Activated CD8-positive, alpha-beta memory T cell treated with anti-CD3 and anti-CD28 coated beads for 48 hours (primary cell): ENCODE measurements at regions not wholly inside any gene's neighbourhood (a gene's known extent, or its start where the extent isn't known, plus 50 kb on each side); places are given as distances from the start of the nearest gene placed in this dataset.

Experiments
- DNase-seq, 3 experiments: peaks; one replicate each; pipeline ENCODE4 v3.0.0-alpha.2; 2020; ENCODE audit warnings: low read depth in 2 of 3, low spot score in 2 of 3

DNA sequence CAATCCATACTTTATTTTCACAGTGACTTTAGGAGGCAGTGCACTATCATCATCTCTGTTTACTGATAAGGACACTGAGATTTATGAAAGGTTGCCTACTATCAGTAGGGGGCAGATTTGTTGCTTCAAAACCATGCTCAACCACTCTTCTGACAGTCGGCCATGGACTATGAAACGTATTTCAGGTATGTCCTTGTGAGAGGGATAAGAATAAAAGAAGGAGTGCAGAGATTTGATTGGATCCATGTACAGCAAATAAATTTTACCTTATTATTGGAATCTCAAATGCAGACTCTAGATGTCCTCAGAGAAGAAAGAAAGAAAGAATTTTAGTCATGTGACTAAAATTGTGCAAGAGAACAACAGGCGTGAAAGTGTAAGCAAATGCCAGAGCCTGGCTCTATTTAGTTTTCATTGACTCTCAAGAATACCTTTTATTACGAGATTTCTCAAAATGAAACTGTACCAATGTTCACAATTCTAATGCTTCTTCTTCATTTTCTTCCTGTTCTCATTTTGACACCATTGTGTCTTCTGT, 296.6 kb upstream of the RASA1 start:
- no peak for DNase-seq

DNA sequence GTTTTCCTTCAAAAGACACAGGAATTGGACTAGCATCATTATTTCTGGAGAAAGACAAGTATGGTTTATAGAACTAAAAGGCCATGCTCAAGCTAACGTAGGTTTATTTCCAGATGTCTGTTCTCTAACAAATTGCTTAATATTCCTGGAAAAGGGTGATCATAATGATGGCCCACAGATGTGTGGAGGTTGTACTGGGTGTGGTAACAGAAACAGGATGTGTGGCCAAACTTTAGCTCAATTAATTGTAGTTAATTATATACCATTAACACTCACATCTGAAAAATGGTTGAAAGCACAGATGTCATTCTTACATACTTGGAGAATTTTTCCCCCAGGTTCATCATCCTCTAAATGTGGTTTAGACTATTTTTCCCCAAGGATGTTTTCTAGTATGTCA, 292.7 kb upstream of the RASA1 start:
- no peak for DNase-seq

DNA sequence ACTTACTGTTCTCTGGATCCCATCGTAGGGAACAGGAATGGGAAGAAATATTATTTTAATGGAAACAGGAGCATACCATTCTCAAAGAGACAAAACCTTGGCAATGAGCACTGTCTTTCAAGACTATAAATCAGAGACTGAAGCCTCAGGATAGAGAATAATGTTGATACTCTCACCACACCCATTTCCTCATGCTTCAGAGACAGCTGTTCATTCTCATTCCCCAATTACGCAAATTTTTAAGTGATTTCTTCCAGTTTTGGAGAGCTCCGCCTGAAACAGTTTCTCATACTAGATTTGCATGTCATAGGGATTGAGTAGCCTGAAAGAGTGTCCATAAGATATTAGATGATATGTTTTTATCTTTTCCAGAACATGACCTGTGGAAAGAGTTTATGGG, 290.5 kb upstream of the RASA1 start:
- DNase-seq = no peak

DNA sequence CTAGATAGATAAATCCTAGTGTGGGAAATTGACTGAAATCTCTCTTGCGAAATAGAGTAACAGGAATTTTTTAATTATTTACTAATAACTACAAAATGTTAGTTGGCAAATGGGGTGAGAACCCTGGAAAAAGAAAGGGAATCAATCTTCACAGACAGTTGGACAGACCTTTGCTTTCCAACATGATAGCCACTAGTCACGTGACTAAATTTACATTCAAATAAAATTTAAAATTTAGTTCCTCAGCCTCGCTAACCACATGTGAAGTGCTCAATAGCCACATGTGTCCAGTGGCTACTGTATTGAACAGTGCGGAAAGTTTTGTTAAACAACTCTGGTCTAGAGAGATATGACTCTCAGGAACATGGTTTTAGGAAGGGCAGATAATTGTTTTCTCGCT, 289.9 kb upstream of the RASA1 start:
- no peak for DNase-seq

DNA sequence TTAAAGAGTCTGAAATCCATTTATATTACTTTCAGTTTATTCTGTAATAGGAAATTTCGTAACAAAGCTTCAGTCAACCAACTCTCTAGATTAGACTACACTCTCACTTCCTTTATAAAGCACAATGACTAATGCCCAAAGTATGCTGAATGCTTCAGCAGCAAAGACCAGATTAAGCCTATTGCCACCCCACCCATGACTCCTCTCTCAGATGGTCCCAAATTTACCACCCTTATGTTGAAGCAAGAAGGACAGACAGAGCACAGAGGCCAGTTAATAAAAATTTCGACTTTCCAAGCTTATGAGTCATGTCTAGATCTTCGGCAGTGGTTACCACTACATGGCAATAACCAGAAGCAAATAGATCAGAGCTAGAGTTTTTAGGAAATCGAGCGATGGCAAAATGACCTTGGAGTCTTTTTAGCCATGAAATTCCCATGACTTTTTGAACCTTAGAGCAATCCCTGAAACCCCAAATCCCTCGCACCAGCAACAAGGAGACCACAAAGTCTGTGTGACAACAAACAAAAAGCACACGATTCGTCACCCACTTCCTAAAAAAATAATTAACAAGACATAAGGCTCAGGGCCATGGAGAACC, 287.8 kb upstream of the RASA1 start:
- no peak for DNase-seq

DNA sequence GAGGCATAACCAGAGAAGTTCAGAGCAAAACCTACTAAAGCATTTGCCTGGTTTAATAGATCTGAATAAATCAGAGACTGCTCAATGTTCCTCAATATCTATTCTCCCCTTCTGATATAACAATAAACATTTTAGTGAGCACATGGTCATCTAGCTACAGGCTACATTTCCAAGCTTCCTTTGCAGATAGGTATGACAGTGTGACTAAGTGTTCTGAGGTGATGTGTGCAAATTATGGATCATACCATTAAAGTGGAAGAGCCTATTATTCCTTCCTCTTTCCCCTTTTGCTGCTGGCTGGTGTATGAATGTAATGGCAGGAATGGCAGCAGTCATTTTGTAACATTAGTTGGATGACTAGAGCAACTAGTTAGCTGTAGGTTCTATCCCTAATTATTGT, 285.8 kb upstream of the RASA1 start:
- DNase-seq = no peak

DNA sequence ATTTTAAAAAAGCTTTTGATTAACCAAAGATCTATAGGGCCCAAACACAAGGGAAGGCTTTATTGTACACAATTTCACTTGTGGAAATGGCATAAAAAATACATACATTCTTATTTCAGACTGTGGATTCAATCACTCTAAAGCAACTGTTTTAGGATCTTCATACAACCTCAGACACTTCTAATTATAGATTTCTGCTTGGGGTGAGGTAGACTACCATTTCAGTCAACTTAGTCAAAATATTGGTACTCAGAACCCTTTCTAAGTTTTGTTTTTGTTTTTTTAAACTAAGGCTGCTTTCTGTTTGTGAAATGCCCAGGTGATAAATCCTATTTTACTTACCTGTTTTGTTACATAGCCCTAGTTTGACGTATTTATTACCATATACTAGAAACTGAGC, 284.5 kb upstream of the RASA1 start:
- no peak for DNase-seq

DNA sequence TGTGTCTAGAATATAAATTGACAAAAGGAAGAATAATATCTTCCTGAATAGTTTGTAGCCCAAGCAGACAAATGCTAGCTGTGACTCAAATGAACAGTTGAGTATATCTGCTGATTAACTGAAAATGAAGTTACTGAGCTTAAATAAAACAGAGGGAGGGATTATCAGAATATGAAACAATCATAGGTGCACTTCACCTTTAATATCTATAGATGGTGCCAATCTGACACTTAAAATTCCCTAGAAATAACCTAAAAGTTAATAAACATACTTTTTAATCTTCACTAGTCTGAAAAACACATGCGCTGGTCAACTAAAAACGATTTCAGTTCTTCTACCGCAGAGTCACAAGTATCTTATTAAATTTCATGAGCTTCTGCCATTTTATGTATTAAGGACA, 280.8 kb upstream of the RASA1 start:
- DNase-seq = no peak

DNA sequence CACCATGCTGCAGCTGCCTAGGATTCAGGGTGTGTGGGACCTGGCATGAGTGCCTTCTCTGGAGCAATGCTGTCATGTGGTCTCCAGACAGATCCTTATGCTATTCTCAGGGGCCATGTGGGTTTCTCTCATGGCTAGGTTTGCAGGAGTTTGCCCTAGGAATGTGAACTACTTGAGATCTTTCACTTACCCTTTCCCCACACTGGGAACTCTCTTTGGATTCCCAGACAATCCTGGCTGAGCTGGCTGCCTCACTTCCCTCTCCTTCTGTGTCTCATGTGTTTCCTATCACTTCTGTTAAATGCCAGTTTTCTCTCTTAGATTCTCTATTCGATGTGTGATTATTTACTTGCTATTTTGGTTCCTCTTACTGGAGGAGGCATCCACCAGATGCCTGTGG, 270.2 kb upstream of the RASA1 start:
- DNase-seq = no peak

DNA sequence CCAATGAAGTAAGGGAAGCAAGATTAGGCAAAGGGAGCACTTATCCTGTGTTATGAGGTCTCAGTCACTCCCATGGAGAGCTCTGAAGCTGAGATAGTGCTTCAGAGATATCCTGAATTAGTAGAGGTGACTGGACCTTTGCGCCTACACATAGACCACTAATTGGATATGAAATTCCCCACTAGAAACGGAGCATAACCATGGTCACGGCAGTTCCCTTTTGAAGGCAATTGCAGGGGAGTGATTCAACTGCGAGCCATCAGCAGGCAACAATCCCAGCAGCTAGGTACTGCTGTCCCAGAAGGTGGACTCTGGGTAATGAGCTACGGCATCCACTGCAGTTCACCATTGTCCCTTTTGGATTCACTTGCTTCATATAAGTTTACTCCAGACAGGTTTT, 267.7 kb upstream of the RASA1 start:
- no peak for DNase-seq

DNA sequence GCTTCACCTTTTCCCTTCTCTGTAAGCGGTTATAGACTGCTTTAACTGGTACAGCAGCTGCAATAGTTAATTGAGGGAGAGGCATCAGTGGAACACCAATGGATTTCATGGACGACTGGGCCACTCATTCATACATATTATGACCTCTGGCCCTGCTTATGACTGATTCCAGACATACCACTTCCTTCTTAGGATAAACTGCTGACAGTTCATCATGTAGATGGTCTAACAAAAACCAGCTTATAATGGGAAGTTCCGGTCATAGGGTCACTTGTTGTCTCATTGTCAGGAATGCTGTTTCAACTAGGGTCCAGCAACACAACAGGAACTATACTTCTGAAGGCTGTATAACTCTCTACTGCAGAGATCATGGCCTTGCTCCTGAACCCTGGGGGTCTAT, 265.2 kb upstream of the RASA1 start:
- DNase-seq = no peak

DNA sequence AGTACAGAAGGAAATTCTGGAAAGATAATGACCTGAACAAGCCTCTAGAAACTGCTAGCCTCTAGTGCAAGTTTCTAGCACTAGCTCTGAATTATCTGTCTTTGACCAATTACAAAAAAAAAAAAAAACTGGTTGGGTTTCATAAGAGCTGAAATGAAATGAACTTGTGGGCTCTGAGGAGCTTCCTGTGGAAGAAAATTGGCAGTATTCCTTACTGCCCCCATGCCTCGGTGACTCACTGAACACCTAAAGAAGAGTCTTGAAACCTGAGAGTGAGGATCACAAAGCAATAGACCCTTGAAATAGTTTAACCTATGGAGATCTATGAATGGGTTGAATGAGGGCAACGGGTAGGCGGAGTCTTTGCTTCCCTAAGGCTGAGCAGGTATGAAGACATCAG, 263.6 kb upstream of the RASA1 start:
- DNase-seq = no peak

DNA sequence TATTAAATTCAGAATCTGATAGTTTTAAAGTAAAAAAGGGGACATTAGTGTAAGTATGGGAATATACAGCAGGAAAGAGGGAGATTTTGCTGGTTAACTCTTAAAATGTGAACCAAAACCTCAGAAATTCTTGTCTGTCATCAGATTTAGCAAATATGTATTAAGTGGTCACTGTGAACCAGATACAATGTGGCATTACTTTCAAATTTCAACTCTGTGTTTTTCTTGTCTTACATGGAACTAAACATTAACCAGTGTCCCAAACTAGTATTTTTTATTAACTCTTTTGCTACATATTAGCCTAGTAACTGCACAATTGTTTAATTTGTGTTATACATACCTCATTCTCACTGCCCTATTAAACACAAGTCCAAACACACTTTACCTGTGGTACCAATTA, 259.9 kb upstream of the RASA1 start:
- no peak for DNase-seq

DNA sequence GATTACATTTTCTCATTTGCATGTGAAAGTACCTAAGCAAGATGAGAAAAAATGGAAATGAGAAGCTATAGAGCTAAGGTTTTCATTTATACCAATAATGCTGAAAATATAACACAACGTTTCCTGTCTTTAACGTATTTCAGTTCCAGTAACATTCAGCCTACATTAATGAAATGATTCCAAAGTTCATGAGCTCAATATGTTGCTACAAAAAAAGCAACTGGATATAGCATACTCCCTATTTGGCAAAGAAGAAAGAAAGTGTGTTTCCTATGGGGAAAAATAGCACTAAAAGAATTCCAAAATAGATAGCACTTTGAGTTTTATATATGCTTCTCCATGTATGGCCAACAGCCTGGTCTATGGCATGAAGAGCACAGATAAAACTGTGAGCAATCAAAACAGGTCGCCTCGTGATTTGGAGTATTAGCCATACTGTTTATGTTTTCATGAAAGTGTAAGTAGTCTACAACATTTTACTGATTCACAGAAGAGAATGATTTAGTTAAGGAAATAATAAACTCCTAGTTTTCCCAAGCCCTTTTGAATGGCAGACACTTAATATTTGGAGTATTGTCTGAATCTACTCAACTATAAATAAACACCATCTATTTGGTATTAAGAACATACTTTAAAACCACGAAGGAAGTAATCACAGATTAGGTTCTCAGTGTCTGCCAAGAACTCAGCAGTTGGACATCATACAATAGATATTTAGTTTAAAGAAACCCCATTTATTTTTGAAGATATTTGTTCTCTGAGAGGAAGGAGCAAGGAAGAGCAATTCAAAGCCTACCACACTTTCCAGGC, 258.7 kb upstream of the RASA1 start:
- DNase-seq = no peak

DNA sequence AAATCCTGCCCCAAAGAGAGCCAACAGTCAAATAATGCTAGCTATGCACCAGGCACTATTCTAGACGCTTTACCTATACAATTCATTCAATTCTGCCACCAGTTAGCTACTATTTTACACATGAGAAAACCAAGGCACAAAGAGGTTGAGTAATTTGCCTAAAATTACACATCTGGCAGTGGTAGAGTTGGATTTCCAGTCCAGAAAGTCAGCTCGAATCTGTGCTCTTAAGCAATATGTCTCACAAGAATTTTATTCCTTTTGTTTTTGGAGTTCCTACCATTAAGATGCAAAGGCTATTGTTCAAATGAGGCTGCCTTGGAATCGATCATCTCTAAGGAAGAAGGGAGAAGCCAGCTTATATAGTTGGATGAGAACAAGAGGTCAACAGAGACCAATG, 256.9 kb upstream of the RASA1 start:
- DNase-seq = no peak

DNA sequence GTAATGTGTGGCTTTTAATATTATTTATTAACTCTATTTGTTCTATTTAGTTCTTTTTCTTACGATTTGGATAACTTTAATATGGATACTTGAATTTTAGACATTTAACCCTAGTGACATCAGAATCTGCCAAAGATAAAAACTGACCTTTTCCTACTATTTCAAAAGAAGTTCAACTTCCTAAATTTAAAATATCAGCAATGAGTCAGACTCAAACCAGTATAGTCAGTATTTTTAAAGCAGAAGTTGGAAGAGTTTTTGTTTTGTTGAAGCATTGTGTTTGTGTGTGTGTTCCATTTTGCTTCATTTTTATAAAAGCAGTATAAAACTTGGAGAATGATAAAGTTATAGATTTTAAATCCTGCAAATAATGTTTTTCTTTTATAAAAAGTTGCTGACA, 251.8 kb upstream of the RASA1 start:
- no peak for DNase-seq

DNA sequence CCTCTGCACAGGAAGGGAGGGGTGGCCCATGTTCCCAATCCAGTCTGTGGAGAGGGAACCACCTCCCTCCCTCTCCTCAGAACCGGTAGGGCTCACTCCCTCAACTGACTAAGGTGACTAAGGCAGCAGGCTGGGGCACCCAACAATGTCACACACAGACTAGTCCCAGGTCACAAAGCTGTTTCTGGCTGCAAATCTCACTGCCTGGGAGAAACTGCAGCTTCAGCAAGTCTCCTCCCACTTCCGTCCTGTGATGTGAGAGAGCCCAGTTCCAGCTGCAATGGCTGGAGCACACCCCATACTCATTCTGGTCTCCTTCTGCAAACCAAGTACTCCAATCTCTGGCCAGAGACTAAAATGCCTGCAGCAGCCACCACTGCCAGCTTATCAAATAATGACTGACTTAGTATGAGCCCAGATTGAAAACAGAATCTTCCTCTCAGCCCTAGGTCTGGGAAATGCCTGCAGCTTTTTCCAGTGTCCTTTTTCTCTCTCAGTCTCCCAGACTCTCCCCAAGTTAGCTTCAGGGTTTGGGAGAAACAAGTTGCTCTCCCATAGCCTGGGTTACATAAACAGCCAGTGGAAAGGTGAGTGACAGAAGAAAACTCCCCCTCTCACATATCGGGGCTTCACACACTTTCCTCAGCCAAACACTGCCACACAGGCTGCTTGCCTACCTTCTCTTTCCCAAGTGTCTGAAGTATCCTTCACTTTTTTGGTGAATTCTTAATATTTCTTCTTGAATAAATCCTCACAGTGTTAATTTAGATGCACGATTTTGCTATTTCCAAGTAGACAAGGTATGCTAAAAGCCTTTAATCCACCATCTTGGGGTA, 247.4 kb upstream of the RASA1 start:
- no peak for DNase-seq

DNA sequence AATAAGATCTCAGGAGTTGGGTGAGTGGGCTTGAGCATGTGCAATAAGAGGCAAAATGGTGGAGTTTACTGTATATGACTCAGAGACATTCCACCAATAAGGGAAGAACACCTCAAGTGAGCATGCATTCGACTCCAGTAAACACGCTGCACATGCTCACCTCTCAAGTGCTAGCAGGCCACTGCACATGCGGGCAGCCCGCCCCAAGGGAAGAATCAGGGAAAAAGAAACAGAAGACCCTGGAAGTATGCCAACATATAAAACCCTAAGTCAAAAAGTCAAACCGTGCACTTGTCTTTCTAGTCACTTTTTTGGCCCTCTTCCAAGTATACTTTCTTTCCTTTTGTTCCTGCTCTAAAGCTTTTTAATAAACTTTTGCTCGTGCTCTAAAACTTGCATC, 245.3 kb upstream of the RASA1 start:
- no peak for DNase-seq

DNA sequence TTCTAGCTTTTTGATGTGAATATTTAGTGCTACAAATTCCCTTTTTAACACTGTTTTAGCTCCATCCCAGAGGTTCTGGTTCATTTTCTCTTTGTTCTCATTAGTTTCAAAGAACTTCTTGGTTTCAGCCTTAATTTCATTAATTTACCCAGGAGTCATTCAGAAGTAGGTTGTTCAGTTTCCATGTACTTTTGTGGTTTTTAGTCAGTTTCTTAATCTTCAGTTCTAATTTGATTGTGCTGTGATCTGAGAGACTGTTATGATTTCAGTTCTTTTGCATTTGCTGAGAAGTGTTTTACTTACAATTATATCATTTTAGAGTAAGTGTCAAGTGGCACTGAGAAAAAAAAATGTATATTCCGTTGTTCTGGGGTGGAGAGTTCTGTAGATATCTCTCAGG, 240.1 kb upstream of the RASA1 start:
- DNase-seq = no peak

DNA sequence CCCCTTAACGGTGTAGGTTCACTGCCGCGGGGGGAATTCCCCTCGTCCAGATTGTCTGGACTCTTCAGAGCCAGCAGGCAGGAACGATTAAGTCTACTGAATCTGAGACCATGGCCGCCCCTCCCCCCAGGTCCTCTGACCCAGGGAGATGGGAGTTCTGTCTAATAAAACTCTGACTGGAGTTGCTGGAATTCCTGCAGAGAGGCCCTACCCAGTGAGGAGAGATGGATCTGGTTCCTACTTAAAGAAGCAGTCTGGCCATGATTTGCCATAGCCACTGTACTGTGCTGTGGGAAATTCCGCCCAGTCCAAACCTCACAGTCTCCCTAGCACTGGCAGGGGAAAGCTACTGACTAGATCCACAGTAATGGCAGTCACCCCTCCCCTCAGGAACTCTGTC, 237.7 kb upstream of the RASA1 start:
- DNase-seq = no peak

DNA sequence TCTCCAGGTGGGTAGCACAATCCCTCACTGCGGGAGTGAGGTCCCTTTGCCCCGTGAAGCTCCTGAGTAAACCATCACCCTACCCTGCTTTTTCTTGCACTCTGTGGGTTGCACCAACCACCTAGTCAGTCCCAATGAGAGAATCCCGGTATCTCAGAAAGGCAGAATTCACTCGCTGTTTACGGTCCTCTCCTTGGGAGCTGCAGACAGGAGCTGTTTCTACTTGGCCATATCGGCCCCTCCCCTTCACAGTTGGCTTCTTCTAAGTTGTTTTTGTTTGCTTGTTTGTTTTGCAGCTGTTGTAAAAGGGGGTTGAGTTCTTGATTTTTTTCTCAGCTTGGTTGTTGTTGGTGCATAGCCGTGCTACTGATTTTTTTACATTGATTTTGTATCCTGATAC, 237.0 kb upstream of the RASA1 start:
- DNase-seq = no peak

DNA sequence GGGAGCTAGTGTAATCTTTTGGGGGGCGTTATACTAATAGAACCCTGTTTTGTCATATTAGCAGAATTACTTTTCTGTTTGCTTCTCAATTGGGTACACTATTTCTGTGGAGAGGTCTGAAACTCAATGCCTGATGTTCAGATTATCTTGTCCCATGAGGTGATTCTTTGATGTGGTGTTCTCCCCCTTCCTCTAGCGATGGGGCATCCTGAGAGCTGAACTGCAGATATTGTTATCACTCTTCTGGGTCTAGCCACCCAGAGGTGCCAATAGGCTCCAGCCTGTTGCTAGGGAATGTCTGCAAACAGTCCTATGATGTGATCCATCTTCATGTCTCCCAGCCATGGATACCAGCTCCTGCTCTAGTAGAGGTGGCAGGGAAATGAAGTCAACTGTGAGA, 233.1 kb upstream of the RASA1 start:
- no peak for DNase-seq
